T-cell (primary cell): ENCODE measurements at regions not wholly inside any gene's neighbourhood (a gene's known extent, or its start where the extent isn't known, plus 50 kb on each side); places are given as distances from the start of the nearest gene placed in this dataset.

Experiments used
- ATAC-seq, 4 experiments: fragments of 200-7000 bp in 3 of 4; fragments of 150-1000 bp in 1 of 4; cut with Tn5 transposase; replicated peaks in 1 of 4; 1 replicate in 3 of 4; 2 replicates in 1 of 4; pipeline ENCODE4 v1.10.0; 2021; ENCODE audit warnings: moderate library complexity in 3 of 4, mild to moderate bottlenecking in 2 of 4, moderate number of reproducible peaks in 1 of 4
- CTCF ChIA-PET, 2 donors: fragments of 300-600 bp; sonication (Branson Sonifier 250); formaldehyde crosslinking; loops; one replicate each; lab custom pipeline; 2022; ENCODE audit warnings: antibody characterized with exemption in 2 of 2; lab: Charles Lee
- POLR2A ChIA-PET, 2 donors: fragments of 300-600 bp; sonication (Branson Sonifier 250); formaldehyde crosslinking; loops; one replicate each; lab custom pipeline; 2022; ENCODE audit warnings: antibody characterized with exemption in 2 of 2; lab: Charles Lee
- DNase-seq, 35 experiments: peaks; one replicate each; pipeline versions ENCODE4 v3.0.0 to v3.0.0-alpha.2; 2013 to 2023
- H3K27ac ChIP-seq: one replicate; pipeline ENCODE4 v1.5.1; 2013; ENCODE audit warnings: low read length
- H3K27me3 ChIP-seq, 2 experiments: replicated peaks in 1 of 2; 1 replicate in 1 of 2; 2 replicates in 1 of 2; pipeline versions ENCODE4 v1.6.1 to v1.7.0; 2013; ENCODE audit warnings: low read length in 1 of 2, mixed read lengths in 1 of 2; ENCODE audit not compliant: control insufficient read depth in 2 of 2, insufficient read depth in 2 of 2; ENCODE audit errors: extremely low read depth in 1 of 2
- H3K36me3 ChIP-seq, 2 donors: 1 replicate in 1 of 2; 2 replicates in 1 of 2; pipeline versions ENCODE4 v1.6.1 to v1.7.0; 2013; ENCODE audit warnings: low read length in 1 of 2; ENCODE audit not compliant: control insufficient read depth in 2 of 2, insufficient read depth in 1 of 2; ENCODE audit errors: extremely low read depth in 1 of 2
- H3K4me1 ChIP-seq, 2 experiments: 1 replicate in 1 of 2; 2 replicates in 1 of 2; pipeline versions ENCODE4 v1.6.1 to v1.7.0; 2013; ENCODE audit warnings: low read length in 2 of 2, mixed read lengths in 1 of 2; ENCODE audit not compliant: insufficient read depth in 2 of 2, control insufficient read depth in 1 of 2; ENCODE audit errors: extremely low read depth in 1 of 2
- H3K4me3 ChIP-seq, 2 donors: 1 replicate in 1 of 2; 2 replicates in 1 of 2; pipeline versions ENCODE4 v1.5.1 to v1.7.0; 2013; ENCODE audit warnings: mild to moderate bottlenecking in 2 of 2, low read length in 1 of 2, moderate library complexity in 1 of 2; ENCODE audit not compliant: control insufficient read depth in 1 of 2; ENCODE audit errors: extremely low read depth in 1 of 2
- H3K9me3 ChIP-seq: 2 replicates; pipeline ENCODE4 v1.7.0; 2013
- H3K27ac Mint-ChIP-seq, 2 donors: one replicate each; pipeline ENCODE4 v1.8.0; 2020 to 2021; ENCODE audit warnings: mild to moderate bottlenecking in 2 of 2, mixed read lengths in 2 of 2
- H3K27me3 Mint-ChIP-seq, 2 donors: one replicate each; pipeline ENCODE4 v1.8.0; 2021 to 2022; ENCODE audit warnings: mixed read lengths in 2 of 2
- H3K36me3 Mint-ChIP-seq: one replicate; pipeline ENCODE4 v1.8.0; 2021; ENCODE audit warnings: mixed read lengths
- H3K4me1 Mint-ChIP-seq, 3 donors: one replicate each; pipeline ENCODE4 v1.8.0; 2020 to 2022; ENCODE audit warnings: mixed read lengths in 3 of 3, mild to moderate bottlenecking in 1 of 3
- H3K4me3 Mint-ChIP-seq, 3 donors: one replicate each; pipeline ENCODE4 v1.8.0; 2020 to 2022; ENCODE audit warnings: mild to moderate bottlenecking in 3 of 3, mixed read lengths in 3 of 3, moderate library complexity in 3 of 3
- H3K9me3 Mint-ChIP-seq, 3 donors: one replicate each; pipeline ENCODE4 v1.8.0; 2020 to 2022; ENCODE audit warnings: mixed read lengths in 3 of 3
- WGBS: methylation state at CpG from one replicate; pipeline ENCODE4 v1.1.5; 2013; ENCODE audit warnings: missing lambda C conversion rate; ENCODE audit not compliant: insufficient coverage; 5-methylcytosine and 5-hydroxymethylcytosine counted together

DNA sequence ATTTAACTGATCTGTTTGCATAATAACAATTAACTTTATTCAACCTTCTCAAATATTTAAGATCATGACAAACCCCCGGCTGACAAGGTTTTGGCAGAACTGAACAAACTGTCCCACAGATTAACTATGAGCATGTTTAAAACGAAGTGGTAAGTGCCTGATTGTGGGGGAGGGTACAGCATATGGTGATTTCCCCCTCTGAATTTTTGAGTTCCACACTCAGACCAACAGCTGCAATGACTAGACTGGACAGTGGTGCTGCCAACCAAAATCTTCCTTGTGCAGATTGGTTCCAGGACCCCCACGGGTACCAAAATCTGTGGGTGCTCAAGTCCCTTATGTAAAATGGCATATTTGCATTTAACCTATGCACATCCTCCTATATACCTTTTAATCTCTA is 449.5 kb downstream of the SHQ1 start:
- DNase-seq = no peak
- no peak overlapping the region for H3K27ac ChIP-seq
- ATAC-seq = no peak
- H3K9me3 Mint-ChIP-seq = no peaks in the 10 kb centered on the region
- WGBS = no CpG with 5 or more reads among the region's 3 CpGs
- H3K27me3 ChIP-seq = no peaks in the 10 kb centered on the region
- CTCF ChIA-PET = no interaction called here
- H3K36me3 Mint-ChIP-seq = peaks cover 3% of the 10 kb centered on the region
- H3K4me3 ChIP-seq = no peak overlapping the region
- no peaks in the 10 kb centered on the region for H3K9me3 ChIP-seq
- no peaks in the 10 kb centered on the region for H3K27me3 Mint-ChIP-seq
- peaks cover 0 to 9% of the 10 kb centered on the region in 2 experiments for H3K4me1 ChIP-seq
- no peak overlapping the region for H3K27ac Mint-ChIP-seq
- POLR2A ChIA-PET = no interaction called here
- H3K4me1 Mint-ChIP-seq = peaks cover 80 to 86% (median 81%) of the 10 kb centered on the region in 3 donors
- peaks cover 0 to 2% of the 10 kb centered on the region in 2 donors for H3K36me3 ChIP-seq
- H3K4me3 Mint-ChIP-seq = no peak overlapping the region

DNA sequence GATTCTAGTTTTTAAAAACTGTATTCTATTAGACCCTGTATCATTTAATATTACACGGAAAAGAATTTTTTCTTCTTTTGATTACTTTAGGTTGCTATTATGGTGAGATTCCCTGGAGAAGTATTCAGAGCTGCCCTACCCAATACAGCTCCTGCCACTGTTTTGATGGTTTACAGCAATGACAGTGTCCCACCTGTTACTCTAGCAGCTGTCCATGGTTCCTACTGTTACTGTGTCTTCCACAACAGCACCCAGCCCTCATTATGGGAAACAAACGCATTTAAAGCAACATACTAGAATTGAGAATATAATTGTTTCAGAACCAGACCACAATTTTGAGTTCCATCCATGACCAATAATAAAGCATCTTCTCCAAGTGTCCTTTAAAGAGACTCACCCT is 450.7 kb downstream of the SHQ1 start:
- no peaks in the 10 kb centered on the region for H3K27me3 Mint-ChIP-seq
- no peak overlapping the region for H3K27ac ChIP-seq
- ATAC-seq = no peak
- DNase-seq = no peak
- peaks cover 0 to 14% of the 10 kb centered on the region in 2 experiments for H3K4me1 ChIP-seq
- peaks cover 0 to 2% of the 10 kb centered on the region in 2 donors for H3K36me3 ChIP-seq
- no peak overlapping the region for H3K4me3 Mint-ChIP-seq
- H3K27ac Mint-ChIP-seq = no peak overlapping the region
- WGBS = no CpG with 5 or more reads among the region's 2 CpGs
- peaks cover 70 to 80% (median 71%) of the 10 kb centered on the region in 3 donors for H3K4me1 Mint-ChIP-seq
- no peaks in the 10 kb centered on the region for H3K9me3 Mint-ChIP-seq
- ChIA-PET CTCF (no interaction called here), POLR2A (no interaction called here)
- H3K36me3 Mint-ChIP-seq = peaks cover 3% of the 10 kb centered on the region
- H3K27me3 ChIP-seq = no peaks in the 10 kb centered on the region
- H3K4me3 ChIP-seq = no peak overlapping the region
- no peaks in the 10 kb centered on the region for H3K9me3 ChIP-seq

DNA sequence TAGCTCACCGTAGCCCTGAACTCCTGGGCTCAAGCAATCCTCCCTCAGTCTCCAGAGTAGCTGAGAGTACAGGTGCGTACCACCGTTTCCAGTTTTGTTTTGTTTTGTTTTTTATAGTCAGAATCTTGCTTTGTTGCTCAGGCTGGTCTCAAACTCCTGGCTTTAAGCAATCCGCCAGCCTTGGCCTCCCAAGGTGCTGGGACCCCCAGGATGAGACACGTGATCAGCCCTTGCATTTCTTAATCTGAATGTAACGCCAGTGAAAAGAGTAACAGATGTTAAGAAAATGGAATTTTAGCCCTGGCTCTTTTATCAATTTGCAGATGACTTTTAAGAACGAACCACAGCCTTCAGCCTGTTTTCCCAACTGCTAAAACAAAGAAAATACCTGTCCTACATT is 451.3 kb downstream of the SHQ1 start:
- WGBS = 89% methylated on average over 3 of the region's 7 CpGs
- ATAC-seq (no peak), DNase-seq (no peak)
- H3K9me3 Mint-ChIP-seq = no peaks in the 10 kb centered on the region
- Histone ChIP-seq H3K36me3 (no peaks in the 10 kb centered on the region), H3K27me3 (no peaks in the 10 kb centered on the region), H3K4me1 (peaks cover 0 to 14% of the 10 kb centered on the region in 2 experiments), H3K4me3 (no peak overlapping the region), H3K27ac (no peak overlapping the region), H3K9me3 (no peaks in the 10 kb centered on the region)
- peaks cover 3% of the 10 kb centered on the region for H3K36me3 Mint-ChIP-seq
- peaks cover 63 to 80% (median 67%) of the 10 kb centered on the region in 3 donors for H3K4me1 Mint-ChIP-seq
- POLR2A ChIA-PET = interaction anchor here in 1 of 2 donors (0.6 kb wide), 1 partner anchor 22 kb away, joined by 3 read pairs; no protein-coding TSS in a partner anchor
- H3K27me3 Mint-ChIP-seq = no peaks in the 10 kb centered on the region
- CTCF ChIA-PET = no interaction called here
- no peak overlapping the region for H3K27ac Mint-ChIP-seq
- no peak overlapping the region for H3K4me3 Mint-ChIP-seq

DNA sequence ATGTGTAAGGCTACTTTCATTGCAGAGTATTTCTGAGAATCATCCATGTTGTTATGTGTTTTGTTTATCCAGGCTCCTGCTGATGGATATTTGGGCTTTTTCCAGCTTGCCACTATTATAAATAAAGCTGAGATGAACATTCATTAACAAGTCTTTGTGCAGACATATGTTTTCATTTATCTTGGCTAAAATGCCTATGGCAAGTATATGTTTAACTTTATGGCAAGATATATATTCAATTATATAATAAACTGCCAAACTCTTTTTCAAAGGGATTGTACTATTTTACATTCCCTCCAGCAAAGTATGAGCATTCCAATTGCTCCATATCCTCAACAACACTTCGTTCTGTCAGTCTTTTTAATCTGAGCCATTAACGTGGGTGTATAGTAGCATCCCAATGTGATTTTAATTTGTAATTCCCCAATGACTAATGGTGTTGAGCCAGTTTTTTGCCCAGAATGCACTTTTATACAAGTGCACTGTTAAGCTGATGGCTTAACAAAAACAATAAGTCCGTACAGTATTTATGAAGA is 452.4 kb downstream of the SHQ1 start:
- Histone ChIP-seq H3K27me3 (no peaks in the 10 kb centered on the region), H3K4me3 (no peak overlapping the region), H3K36me3 (no peaks in the 10 kb centered on the region), H3K27ac (no peak overlapping the region), H3K9me3 (no peaks in the 10 kb centered on the region), H3K4me1 (peaks cover 3 to 14% of the 10 kb centered on the region in 2 experiments)
- DNase-seq (no peak), ATAC-seq (no peak)
- POLR2A ChIA-PET = interaction anchor here in 1 of 2 donors (0.6 kb wide), 1 partner anchor 625 kb away, joined by 6 read pairs; no protein-coding TSS in a partner anchor
- H3K27me3 Mint-ChIP-seq = no peaks in the 10 kb centered on the region
- H3K4me1 Mint-ChIP-seq = peaks cover 55 to 70% (median 56%) of the 10 kb centered on the region in 3 donors
- CTCF ChIA-PET = no interaction called here
- whole genome bisulfite sequencing = no CpG with 5 or more reads among the region's 3 CpGs
- peaks cover 3% of the 10 kb centered on the region for H3K36me3 Mint-ChIP-seq
- H3K27ac Mint-ChIP-seq = no peak overlapping the region
- H3K9me3 Mint-ChIP-seq = no peaks in the 10 kb centered on the region
- no peak overlapping the region for H3K4me3 Mint-ChIP-seq

DNA sequence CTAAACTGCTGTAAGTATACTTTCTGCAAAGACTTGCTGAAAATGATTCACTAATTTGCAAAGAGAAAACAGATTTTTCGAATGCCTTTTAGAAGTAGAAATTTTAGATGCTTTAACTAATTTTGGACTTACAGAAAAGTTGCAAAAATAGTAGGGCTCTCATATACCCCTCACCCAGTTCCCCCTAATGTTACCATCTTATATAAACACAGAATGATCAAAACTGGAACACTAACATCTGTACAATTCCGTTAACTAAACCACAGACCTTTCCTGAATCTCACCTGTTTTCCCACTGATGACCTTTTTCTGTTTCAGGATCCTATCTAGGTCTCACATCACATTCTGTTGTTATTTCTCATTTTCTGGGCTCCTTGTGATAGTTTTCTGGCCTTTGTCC is 454.8 kb downstream of the SHQ1 start:
- Histone ChIP-seq H3K27ac (no peak overlapping the region), H3K4me3 (no peak overlapping the region), H3K36me3 (no peaks in the 10 kb centered on the region), H3K27me3 (no peaks in the 10 kb centered on the region), H3K9me3 (no peaks in the 10 kb centered on the region), H3K4me1 (peaks cover 3 to 14% of the 10 kb centered on the region in 2 experiments)
- WGBS = 60% methylated on average over 1 of the region's 2 CpGs
- peaks cover 41 to 58% (median 54%) of the 10 kb centered on the region in 3 donors for H3K4me1 Mint-ChIP-seq
- ChIA-PET POLR2A (no interaction called here), CTCF (interaction anchor here in 1 of 2 donors (0.7 kb wide), 1 partner anchor 431 kb away, joined by 3 read pairs; no protein-coding TSS in a partner anchor)
- H3K9me3 Mint-ChIP-seq = no peaks in the 10 kb centered on the region
- H3K36me3 Mint-ChIP-seq = no peaks in the 10 kb centered on the region
- no peak for ATAC-seq
- H3K27ac Mint-ChIP-seq = no peak overlapping the region
- H3K4me3 Mint-ChIP-seq = no peak overlapping the region
- H3K27me3 Mint-ChIP-seq = no peaks in the 10 kb centered on the region
- DNase-seq = no peak

DNA sequence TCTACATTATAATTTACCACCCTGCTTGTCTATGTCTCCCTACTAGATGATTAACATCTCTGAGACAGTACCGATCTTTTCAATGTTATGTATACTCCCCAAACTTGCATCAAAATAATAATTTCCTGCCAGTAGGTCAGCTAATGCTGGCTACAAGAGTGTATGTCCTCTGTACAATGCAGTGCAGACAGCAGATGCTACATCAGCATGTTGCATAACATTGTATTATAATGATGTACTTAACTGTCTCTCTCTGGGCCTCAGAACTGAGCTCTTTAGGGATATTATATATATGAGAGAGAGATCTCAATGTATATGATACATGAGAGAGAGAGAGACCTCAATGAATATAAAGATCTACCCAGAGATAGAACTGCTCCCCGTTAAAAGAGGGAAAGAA is 456.6 kb downstream of the SHQ1 start:
- H3K27ac ChIP-seq = no peak overlapping the region
- H3K4me1 ChIP-seq = peaks cover 3 to 8% of the 10 kb centered on the region in 2 experiments
- ATAC-seq (no peak), DNase-seq (no peak)
- 100% methylated on average over 1 of the region's 2 CpGs for WGBS
- no peaks in the 10 kb centered on the region for H3K9me3 ChIP-seq
- CTCF ChIA-PET = interaction anchor here (0.5 to 1.0 kb wide), 2 partner anchors 8 to 50 kb away, joined by 3 to 7 read pairs; no protein-coding TSS in a partner anchor
- H3K4me3 Mint-ChIP-seq = no peak overlapping the region
- H3K27me3 Mint-ChIP-seq = no peaks in the 10 kb centered on the region
- peaks cover 44 to 55% (median 52%) of the 10 kb centered on the region in 3 donors for H3K4me1 Mint-ChIP-seq
- no peaks in the 10 kb centered on the region for H3K36me3 ChIP-seq
- H3K4me3 ChIP-seq = no peak overlapping the region
- POLR2A ChIA-PET = interaction anchor here in 1 of 2 donors (0.6 kb wide), 1 partner anchor 1390 kb away, joined by 3 read pairs; no protein-coding TSS in a partner anchor
- no peaks in the 10 kb centered on the region for H3K27me3 ChIP-seq
- H3K36me3 Mint-ChIP-seq = no peaks in the 10 kb centered on the region
- no peak overlapping the region for H3K27ac Mint-ChIP-seq
- no peaks in the 10 kb centered on the region for H3K9me3 Mint-ChIP-seq
